HG02571 (cell line): ENCODE measurements at regions not wholly inside any gene's neighbourhood (a gene's known extent, or its start where the extent isn't known, plus 50 kb on each side); places are given as distances from the start of the nearest gene placed in this dataset.

Experiments
- ATAC-seq: cut with Tn5 transposase; IDR thresholded peaks from one replicate; pipeline ENCODE4 v1.9.1; 2021; ENCODE audit warnings: mild to moderate bottlenecking, moderate library complexity; ENCODE audit not compliant: unreplicated experiment

GRCh38 chr1:88098881-88099280 lies 585.2 kb upstream of the PKN2 start:
- ATAC-seq, result no peak

- ATAC-seq, result no peak
Measured at GRCh38 chr1:88101041-88101440, 583.0 kb upstream of the PKN2 start.

- ATAC-seq, result no peak
Measured at GRCh38 chr1:88104236-88104635, 579.8 kb upstream of the PKN2 start.

GRCh38 chr1:88104886-88105285 lies 579.2 kb upstream of the PKN2 start:
- ATAC-seq, result no peak

GRCh38 chr1:88111816-88112215 lies 572.3 kb upstream of the PKN2 start:
- no peak for ATAC-seq

- ATAC-seq, result no peak
Measured at GRCh38 chr1:88117597-88117996, 566.5 kb upstream of the PKN2 start.

GRCh38 chr1:88118176-88118845 lies 565.8 kb upstream of the PKN2 start:
- no peak for ATAC-seq

GRCh38 chr1:88124614-88125013 lies 559.5 kb upstream of the PKN2 start:
- no peak for ATAC-seq

GRCh38 chr1:88126467-88126866 lies 557.6 kb upstream of the PKN2 start:
- no peak for ATAC-seq

GRCh38 chr1:88133991-88134390 lies 550.1 kb upstream of the PKN2 start:
- ATAC-seq, result no peak

GRCh38 chr1:88134983-88135921 lies 548.8 kb upstream of the PKN2 start:
- ATAC-seq, result no peak

GRCh38 chr1:88139633-88140032 lies 544.4 kb upstream of the PKN2 start:
- ATAC-seq, result no peak

- ATAC-seq, result no peak
Measured at GRCh38 chr1:88140325-88140724, 543.7 kb upstream of the PKN2 start.

- no peak for ATAC-seq
Measured at GRCh38 chr1:88141499-88142074, 542.5 kb upstream of the PKN2 start.

GRCh38 chr1:88145752-88146151 lies 538.3 kb upstream of the PKN2 start:
- ATAC-seq, result no peak

GRCh38 chr1:88149686-88150085 lies 534.4 kb upstream of the PKN2 start:
- no peak for ATAC-seq

GRCh38 chr1:88150330-88150729 lies 533.7 kb upstream of the PKN2 start:
- ATAC-seq, result no peak

- no peak for ATAC-seq
Measured at GRCh38 chr1:88163187-88163586, 520.9 kb upstream of the PKN2 start.

GRCh38 chr1:88168126-88168525 lies 515.9 kb upstream of the PKN2 start:
- no peak for ATAC-seq

- no peak for ATAC-seq
Measured at GRCh38 chr1:88169139-88169538, 514.9 kb upstream of the PKN2 start.

- no peak for ATAC-seq
Measured at GRCh38 chr1:88169939-88170338, 514.1 kb upstream of the PKN2 start.

GRCh38 chr1:88175120-88175630 lies 508.9 kb upstream of the PKN2 start:
- ATAC-seq, result no peak
